Neutrophil (primary cell): ENCODE measurements at regions not wholly inside any gene's neighbourhood (a gene's known extent, or its start where the extent isn't known, plus 50 kb on each side); places are given as distances from the start of the nearest gene placed in this dataset.
"Not testable (repeated sequence)": the region's sequence is repeated elsewhere in the genome, so short reads cannot be mapped to it uniquely, and the experiment has no call there.

Experiments
- H3K27ac ChIP-seq: fragments of 200-600 bp; sonication (generic); 2 replicates; pipeline ENCODE4 v1.5.1; 2016; ENCODE audit warnings: mild to moderate bottlenecking, moderate library complexity
- H3K27me3 ChIP-seq: fragments of 200-600 bp; sonication (generic); 2 replicates; pipeline ENCODE4 v1.6.0; 2016; ENCODE audit warnings: mild to moderate bottlenecking
- H3K36me3 ChIP-seq: fragments of 200-600 bp; sonication (generic); 2 replicates; pipeline ENCODE4 v1.5.1; 2017
- H3K4me1 ChIP-seq, 2 experiments: fragments of 200-600 bp in 1 of 2; sonication (generic) in 1 of 2; 1 replicate in 1 of 2; 2 replicates in 1 of 2; pipeline versions ENCODE4 v1.5.1 to v1.6.1; 2013 to 2016; ENCODE audit warnings: low read depth in 1 of 2, low read length in 1 of 2, mild to moderate bottlenecking in 1 of 2, moderate library complexity in 1 of 2; ENCODE audit not compliant: control insufficient read depth in 1 of 2, insufficient read depth in 1 of 2
- H3K4me3 ChIP-seq, 2 experiments: fragments of 200-600 bp in 1 of 2; sonication (generic) in 1 of 2; 1 replicate in 1 of 2; 2 replicates in 1 of 2; pipeline ENCODE4 v1.5.1; 2013 to 2016; ENCODE audit warnings: low read depth in 1 of 2, low read length in 1 of 2, mild to moderate bottlenecking in 1 of 2, moderate library complexity in 1 of 2
- H3K9me3 ChIP-seq: fragments of 200-600 bp; sonication (generic); 2 replicates; pipeline ENCODE4 v1.5.1; 2016
- TF ChIP-seq, protein P1 (sequence below): fragments of 200-600 bp; sonication (generic); IDR thresholded peaks from 2 replicates; pipeline ENCODE4 v1.5.1; 2016; ENCODE audit warnings: antibody characterized with exemption

DNA sequence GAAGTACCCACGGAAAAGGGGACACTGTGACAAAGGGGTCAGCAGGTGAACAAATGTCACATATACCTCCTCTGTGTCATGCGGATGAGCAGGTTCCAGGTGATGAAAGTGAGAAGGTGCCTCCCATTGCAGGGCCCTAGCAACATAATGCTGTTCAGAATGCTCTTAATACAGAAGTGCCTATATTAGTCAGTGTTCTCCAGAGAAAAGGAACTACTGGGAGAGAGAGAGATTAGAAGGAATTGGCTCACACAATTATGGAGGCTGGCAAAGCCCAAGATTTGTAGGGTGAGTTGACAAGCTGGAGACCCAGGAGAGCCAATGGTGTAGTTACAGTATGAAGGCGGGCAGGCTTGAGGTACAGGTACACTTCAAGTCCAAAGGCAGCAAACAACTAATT, 98.1 kb upstream of the CDC42EP3 start:
- Histone ChIP-seq H3K9me3 (no peaks in the 10 kb centered on the region), H3K4me3 (no peak overlapping the region), H3K4me1 (peaks cover 54 to 63% of the 10 kb centered on the region in 2 experiments), H3K27me3 (no peaks in the 10 kb centered on the region), H3K36me3 (no peaks in the 10 kb centered on the region), H3K27ac (peak overlapping the region; percentile 86)
- TF ChIP-seq, protein P1, sequence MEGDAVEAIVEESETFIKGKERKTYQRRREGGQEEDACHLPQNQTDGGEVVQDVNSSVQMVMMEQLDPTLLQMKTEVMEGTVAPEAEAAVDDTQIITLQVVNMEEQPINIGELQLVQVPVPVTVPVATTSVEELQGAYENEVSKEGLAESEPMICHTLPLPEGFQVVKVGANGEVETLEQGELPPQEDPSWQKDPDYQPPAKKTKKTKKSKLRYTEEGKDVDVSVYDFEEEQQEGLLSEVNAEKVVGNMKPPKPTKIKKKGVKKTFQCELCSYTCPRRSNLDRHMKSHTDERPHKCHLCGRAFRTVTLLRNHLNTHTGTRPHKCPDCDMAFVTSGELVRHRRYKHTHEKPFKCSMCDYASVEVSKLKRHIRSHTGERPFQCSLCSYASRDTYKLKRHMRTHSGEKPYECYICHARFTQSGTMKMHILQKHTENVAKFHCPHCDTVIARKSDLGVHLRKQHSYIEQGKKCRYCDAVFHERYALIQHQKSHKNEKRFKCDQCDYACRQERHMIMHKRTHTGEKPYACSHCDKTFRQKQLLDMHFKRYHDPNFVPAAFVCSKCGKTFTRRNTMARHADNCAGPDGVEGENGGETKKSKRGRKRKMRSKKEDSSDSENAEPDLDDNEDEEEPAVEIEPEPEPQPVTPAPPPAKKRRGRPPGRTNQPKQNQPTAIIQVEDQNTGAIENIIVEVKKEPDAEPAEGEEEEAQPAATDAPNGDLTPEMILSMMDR, result no peak

DNA sequence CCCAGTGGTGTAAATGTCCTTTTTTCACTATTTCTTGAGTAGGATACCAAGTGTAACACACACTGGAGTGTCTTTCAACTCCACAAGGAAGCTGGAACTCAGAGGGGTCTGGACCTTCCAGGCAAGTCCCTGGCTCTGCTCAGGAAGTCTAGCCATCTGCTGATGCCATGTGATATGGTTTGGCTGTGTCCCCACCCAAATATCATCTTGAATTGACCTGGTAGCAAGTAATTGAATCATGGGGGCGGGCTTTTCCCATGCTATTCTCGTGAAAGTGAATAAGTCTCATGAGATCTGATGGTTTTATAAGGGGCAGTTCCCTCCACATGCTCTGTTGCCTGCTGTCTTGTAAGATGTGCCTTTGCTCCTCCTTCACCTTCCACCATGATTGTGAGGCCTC, 99.4 kb upstream of the CDC42EP3 start:
- no peak overlapping the region for H3K27ac ChIP-seq
- no peaks in the 10 kb centered on the region for H3K36me3 ChIP-seq
- no peak overlapping the region for H3K4me3 ChIP-seq
- peaks cover 41 to 51% of the 10 kb centered on the region in 2 experiments for H3K4me1 ChIP-seq
- H3K9me3 ChIP-seq, result no peaks in the 10 kb centered on the region
- TF ChIP-seq, protein P1, result no peak
- no peaks in the 10 kb centered on the region for H3K27me3 ChIP-seq

DNA sequence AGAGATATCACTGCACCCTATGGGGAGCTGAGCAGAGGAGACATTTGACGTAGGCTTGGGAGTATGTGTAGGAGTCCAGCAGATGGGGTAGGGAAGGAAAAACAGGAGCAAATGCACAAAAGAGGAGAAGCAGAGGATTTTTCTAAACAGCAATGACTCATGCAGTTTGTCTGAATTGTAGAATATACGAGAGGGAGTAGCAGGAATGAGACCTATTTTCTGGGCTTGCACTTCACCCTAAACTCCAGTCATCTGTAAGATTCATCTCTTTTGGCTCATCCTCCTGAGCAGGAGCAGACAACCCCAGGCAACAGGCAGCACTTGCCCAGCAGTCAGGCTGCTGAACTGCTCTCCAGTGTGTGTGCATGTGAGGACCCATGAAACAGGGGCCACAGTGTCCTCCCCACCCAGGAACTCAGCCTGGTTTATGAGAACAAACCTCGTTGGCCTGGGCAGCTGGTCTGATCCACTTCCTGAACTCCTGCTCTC, 100.2 kb upstream of the CDC42EP3 start:
- Histone ChIP-seq H3K27ac (no peak overlapping the region), H3K9me3 (no peaks in the 10 kb centered on the region), H3K27me3 (no peaks in the 10 kb centered on the region), H3K36me3 (no peaks in the 10 kb centered on the region), H3K4me1 (peaks cover 33 to 42% of the 10 kb centered on the region in 2 experiments), H3K4me3 (no peak overlapping the region)
- TF ChIP-seq, protein P1, result no peak

DNA sequence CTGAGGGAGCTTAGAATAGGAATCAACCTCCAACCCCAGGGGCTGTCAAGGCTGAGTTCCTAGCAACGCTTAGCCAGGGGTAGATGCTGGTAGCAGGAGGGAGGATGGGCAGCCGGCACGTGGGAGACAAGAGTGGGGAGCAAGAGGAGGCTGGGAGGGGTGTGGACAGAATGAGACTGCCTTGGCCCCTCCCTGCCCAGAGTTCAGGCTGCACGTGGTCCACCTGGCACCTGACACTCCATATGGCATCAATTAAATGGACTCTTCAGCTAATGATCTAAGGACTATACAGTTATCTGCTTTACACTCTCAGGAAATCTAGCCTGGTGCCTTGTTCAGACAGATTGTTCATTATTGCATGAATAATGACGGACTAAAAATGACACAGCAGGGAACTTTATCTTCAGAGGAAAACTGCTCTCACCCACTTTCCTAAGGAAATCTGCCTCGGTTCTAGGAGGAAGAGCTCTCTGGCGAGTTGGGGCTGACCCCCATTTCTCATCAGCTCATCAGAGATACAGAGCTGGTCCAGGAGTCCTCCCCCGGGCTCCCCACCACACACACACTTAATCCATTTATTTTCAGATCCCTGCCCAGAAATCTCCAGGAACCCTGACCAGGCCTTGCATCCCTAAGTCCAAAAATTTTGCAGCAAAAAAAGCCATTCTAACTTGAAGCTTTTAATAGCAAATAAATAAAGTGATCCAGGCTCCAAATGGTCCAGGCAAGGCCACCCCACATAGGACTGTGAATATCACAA, 102.1 kb upstream of the CDC42EP3 start:
- Histone ChIP-seq H3K9me3 (no peaks in the 10 kb centered on the region), H3K36me3 (no peaks in the 10 kb centered on the region), H3K4me1 (peaks cover 14 to 23% of the 10 kb centered on the region in 2 experiments), H3K27ac (no peak overlapping the region), H3K27me3 (no peaks in the 10 kb centered on the region), H3K4me3 (no peak overlapping the region)
- TF ChIP-seq, protein P1, result no peak

DNA sequence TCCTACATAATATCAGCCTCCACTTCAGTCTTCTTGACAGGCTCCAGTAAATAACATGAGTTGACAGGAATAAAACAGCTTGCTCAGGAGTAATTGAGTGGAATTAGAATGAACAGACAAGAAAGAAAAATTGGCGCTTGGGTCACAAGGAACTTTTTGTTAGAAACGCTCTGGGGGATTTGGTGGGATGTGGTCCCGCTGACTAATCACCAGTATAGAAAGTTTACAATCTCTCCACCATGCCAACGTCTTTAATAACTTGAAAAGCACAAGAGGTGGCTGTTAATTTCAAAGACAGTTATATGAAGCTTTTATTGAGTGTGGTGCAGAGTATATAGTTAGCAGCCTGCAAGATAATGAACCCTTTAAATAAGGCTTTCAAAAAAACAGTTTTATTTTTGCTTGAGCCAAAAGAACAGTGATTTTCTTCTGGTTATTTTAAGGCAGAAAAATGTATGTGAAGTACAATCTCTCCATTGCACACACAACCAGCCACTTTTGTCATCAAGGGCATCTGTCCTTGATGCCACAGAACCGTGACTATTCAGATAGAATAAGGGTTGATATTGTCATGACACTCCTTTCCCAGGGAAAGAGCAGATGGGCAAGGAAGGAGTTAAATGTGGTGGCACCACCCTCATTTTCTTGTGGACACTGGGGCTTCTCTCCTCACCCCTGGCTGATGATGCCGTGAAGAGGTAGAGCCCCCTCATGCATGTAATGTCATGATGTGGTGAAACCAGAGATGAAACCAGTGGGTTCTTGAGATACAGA, 102.9 kb upstream of the CDC42EP3 start:
- H3K27ac ChIP-seq, H3K36me3 ChIP-seq, H3K27me3 ChIP-seq, H3K4me3 ChIP-seq, H3K9me3 ChIP-seq: not testable (repeated sequence)
- H3K4me1 ChIP-seq, result peaks cover 6 to 15% of the 10 kb centered on the region in 2 experiments
